ENCODE measurements at regions not wholly inside any gene's neighbourhood (a gene's known extent, or its start where the extent isn't known, plus 50 kb on each side); places are given as distances from the start of the nearest gene placed in this dataset.

DNA sequence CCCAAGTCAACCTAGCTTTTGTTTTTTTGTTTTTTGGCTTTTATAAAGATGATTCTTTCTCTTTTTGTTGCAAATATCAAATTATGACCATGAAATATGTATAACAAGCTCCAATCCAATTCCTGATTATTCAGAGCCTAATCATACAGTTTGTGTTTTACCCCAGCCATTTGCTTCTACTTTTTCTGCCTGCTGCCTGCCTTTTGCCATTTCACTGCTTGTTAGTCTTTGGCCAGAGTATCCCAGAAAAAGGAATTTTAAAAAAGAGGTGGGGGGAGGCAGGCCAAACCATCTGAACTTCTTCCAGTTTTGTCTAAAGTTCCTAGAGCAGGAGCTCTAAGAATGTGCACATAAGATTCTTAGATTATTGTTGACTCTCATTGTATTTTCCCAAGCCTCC is 211.9 kb upstream of the VRK2 start (continued):
- TF ChIP-seq, protein P1, sequence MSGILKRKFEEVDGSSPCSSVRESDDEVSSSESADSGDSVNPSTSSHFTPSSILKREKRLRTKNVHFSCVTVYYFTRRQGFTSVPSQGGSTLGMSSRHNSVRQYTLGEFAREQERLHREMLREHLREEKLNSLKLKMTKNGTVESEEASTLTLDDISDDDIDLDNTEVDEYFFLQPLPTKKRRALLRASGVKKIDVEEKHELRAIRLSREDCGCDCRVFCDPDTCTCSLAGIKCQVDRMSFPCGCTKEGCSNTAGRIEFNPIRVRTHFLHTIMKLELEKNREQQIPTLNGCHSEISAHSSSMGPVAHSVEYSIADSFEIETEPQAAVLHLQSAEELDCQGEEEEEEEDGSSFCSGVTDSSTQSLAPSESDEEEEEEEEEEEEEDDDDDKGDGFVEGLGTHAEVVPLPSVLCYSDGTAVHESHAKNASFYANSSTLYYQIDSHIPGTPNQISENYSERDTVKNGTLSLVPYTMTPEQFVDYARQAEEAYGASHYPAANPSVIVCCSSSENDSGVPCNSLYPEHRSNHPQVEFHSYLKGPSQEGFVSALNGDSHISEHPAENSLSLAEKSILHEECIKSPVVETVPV (CRISPR knock-in tag; IDR thresholded peaks at IDR 0.05) = no peak
- TF ChIP-seq TOX (CRISPR knock-in tag; IDR thresholded peaks at IDR 0.05; ENCODE audit: borderline replicate concordance) (no peak), SNAI2 (CRISPR knock-in tag; IDR thresholded peaks at IDR 0.05) (no peak), RARB (CRISPR knock-in tag; IDR thresholded peaks at IDR 0.05) (no peak)

DNA sequence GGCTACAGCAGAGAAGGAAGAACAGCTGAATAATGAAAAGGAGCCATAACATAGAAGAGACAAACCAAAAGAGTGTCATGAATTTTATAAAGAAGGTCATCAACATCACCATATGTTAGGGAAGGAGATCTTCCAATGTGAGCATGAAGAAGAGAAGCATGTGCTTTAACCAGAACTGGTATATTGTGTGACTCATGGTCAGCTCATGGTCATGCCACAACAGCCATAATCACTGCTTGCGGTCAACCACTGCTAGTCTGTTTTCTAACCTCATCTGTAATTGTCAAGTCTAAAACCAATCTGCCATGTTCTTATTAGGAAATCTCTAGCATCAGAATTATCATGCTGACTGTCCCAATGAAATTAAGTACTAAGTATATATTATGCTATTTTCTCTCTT is 204.1 kb upstream of the VRK2 start:
- TF ChIP-seq ZFP3 (CRISPR knock-in tag; IDR thresholded peaks at IDR 0.05) = no peak
- TF ChIP-seq ZNF70 (CRISPR knock-in tag; IDR thresholded peaks at IDR 0.05) = no peak
- no peak for TF ChIP-seq TCF4 (CRISPR knock-in tag; IDR thresholded peaks at IDR 0.05; ENCODE audit: borderline replicate concordance)
- TF ChIP-seq, protein P2, sequence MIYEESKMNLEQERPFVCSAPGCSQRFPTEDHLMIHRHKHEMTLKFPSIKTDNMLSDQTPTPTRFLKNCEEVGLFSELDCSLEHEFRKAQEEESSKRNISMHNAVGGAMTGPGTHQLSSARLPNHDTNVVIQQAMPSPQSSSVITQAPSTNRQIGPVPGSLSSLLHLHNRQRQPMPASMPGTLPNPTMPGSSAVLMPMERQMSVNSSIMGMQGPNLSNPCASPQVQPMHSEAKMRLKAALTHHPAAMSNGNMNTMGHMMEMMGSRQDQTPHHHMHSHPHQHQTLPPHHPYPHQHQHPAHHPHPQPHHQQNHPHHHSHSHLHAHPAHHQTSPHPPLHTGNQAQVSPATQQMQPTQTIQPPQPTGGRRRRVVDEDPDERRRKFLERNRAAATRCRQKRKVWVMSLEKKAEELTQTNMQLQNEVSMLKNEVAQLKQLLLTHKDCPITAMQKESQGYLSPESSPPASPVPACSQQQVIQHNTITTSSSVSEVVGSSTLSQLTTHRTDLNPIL (CRISPR knock-in tag; IDR thresholded peaks at IDR 0.05; ENCODE audit: low read depth) = no peak
- TF ChIP-seq ZFP30 (CRISPR knock-in tag; IDR thresholded peaks at IDR 0.05) = no peak
- TF ChIP-seq GLIS3 (CRISPR knock-in tag; IDR thresholded peaks at IDR 0.05) = no peak
- TF ChIP-seq ZNF565 (CRISPR knock-in tag; conservative IDR thresholded peaks at IDR 0.05; ENCODE audit: low read depth) = no peak
- no peak for TF ChIP-seq BACH2 (CRISPR knock-in tag; IDR thresholded peaks at IDR 0.05; ENCODE audit: borderline replicate concordance)
- no peak for TF ChIP-seq SNAI2 (CRISPR knock-in tag; IDR thresholded peaks at IDR 0.05)
- TF ChIP-seq, protein P3, sequence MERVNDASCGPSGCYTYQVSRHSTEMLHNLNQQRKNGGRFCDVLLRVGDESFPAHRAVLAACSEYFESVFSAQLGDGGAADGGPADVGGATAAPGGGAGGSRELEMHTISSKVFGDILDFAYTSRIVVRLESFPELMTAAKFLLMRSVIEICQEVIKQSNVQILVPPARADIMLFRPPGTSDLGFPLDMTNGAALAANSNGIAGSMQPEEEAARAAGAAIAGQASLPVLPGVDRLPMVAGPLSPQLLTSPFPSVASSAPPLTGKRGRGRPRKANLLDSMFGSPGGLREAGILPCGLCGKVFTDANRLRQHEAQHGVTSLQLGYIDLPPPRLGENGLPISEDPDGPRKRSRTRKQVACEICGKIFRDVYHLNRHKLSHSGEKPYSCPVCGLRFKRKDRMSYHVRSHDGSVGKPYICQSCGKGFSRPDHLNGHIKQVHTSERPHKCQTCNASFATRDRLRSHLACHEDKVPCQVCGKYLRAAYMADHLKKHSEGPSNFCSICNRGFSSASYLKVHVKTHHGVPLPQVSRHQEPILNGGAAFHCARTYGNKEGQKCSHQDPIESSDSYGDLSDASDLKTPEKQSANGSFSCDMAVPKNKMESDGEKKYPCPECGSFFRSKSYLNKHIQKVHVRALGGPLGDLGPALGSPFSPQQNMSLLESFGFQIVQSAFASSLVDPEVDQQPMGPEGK (CRISPR knock-in tag; IDR thresholded peaks at IDR 0.05; ENCODE audit: borderline replicate concordance) = no peak
- TF ChIP-seq OSR1 (CRISPR knock-in tag; IDR thresholded peaks at IDR 0.05) = no peak
- TF ChIP-seq PPARA (CRISPR knock-in tag; IDR thresholded peaks at IDR 0.05; ENCODE audit: borderline replicate concordance) = no peak
- TF ChIP-seq CSDC2 (CRISPR knock-in tag; IDR thresholded peaks at IDR 0.05) = no peak
- TF ChIP-seq ESRRG (CRISPR knock-in tag; IDR thresholded peaks at IDR 0.05) = no peak
- no peak for TF ChIP-seq TOX (CRISPR knock-in tag; IDR thresholded peaks at IDR 0.05; ENCODE audit: borderline replicate concordance)
- TF ChIP-seq, protein P1 (CRISPR knock-in tag; IDR thresholded peaks at IDR 0.05) = no peak
- TF ChIP-seq ARNTL (CRISPR knock-in tag; IDR thresholded peaks at IDR 0.05; ENCODE audit: borderline replicate concordance, low read depth) = no peak
- TF ChIP-seq, protein P4, sequence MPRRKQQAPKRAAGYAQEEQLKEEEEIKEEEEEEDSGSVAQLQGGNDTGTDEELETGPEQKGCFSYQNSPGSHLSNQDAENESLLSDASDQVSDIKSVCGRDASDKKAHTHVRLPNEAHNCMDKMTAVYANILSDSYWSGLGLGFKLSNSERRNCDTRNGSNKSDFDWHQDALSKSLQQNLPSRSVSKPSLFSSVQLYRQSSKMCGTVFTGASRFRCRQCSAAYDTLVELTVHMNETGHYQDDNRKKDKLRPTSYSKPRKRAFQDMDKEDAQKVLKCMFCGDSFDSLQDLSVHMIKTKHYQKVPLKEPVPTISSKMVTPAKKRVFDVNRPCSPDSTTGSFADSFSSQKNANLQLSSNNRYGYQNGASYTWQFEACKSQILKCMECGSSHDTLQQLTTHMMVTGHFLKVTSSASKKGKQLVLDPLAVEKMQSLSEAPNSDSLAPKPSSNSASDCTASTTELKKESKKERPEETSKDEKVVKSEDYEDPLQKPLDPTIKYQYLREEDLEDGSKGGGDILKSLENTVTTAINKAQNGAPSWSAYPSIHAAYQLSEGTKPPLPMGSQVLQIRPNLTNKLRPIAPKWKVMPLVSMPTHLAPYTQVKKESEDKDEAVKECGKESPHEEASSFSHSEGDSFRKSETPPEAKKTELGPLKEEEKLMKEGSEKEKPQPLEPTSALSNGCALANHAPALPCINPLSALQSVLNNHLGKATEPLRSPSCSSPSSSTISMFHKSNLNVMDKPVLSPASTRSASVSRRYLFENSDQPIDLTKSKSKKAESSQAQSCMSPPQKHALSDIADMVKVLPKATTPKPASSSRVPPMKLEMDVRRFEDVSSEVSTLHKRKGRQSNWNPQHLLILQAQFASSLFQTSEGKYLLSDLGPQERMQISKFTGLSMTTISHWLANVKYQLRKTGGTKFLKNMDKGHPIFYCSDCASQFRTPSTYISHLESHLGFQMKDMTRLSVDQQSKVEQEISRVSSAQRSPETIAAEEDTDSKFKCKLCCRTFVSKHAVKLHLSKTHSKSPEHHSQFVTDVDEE (CRISPR knock-in tag; IDR thresholded peaks at IDR 0.05) = no peak
- TF ChIP-seq ZC3H10 (CRISPR knock-in tag; IDR thresholded peaks at IDR 0.05) = no peak
- TF ChIP-seq, protein P5, sequence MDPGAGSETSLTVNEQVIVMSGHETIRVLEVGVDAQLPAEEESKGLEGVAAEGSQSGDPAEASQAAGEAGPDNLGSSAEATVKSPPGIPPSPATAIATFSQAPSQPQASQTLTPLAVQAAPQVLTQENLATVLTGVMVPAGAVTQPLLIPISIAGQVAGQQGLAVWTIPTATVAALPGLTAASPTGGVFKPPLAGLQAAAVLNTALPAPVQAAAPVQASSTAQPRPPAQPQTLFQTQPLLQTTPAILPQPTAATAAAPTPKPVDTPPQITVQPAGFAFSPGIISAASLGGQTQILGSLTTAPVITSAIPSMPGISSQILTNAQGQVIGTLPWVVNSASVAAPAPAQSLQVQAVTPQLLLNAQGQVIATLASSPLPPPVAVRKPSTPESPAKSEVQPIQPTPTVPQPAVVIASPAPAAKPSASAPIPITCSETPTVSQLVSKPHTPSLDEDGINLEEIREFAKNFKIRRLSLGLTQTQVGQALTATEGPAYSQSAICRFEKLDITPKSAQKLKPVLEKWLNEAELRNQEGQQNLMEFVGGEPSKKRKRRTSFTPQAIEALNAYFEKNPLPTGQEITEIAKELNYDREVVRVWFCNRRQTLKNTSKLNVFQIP (CRISPR knock-in tag; IDR thresholded peaks at IDR 0.05; ENCODE audit: borderline replicate concordance, low read depth) = no peak
- ATAC-seq = no peak

Measured in SK-N-SH treated with all-trans-retinoic acid at 6 μM for 48 hours (cell line).